HCT116 (cell line): ENCODE measurements at regions not wholly inside any gene's neighbourhood (a gene's known extent, or its start where the extent isn't known, plus 50 kb on each side); places are given as distances from the start of the nearest gene placed in this dataset.

Source experiments
- ATAC-seq: fragments of 200-7000 bp; cut with Tn5 transposase; 2 replicates; pipeline ENCODE4 v1.9.1; 2020; ENCODE audit warnings: mild to moderate bottlenecking, moderate library complexity
- BruUV-seq: library from RNA; stranded (reverse); fragments of 400-500 nt; replicated peaks from 2 replicates; lab custom pipeline; 2021; lab: Mats Ljungman, UMichigan
- CTCF ChIA-PET: fragments of 300-600 bp; sonication (Branson Sonifier 250); formaldehyde crosslinking; loops from one replicate; lab custom pipeline; 2021; ENCODE audit warnings: antibody characterized with exemption; lab: Charles Lee
- POLR2A ChIA-PET: fragments of 300-600, 350-600 bp; sonication (Branson Sonifier 250); formaldehyde crosslinking; loops from one replicate; lab custom pipeline; 2021; ENCODE audit warnings: antibody characterized with exemption; lab: Charles Lee
- RAD21 ChIA-PET, 2 experiments: fragments of 300-600 bp; sonication (Branson Sonifier 250); formaldehyde crosslinking; loops; one replicate each; lab custom pipeline; 2023; ENCODE audit warnings: low total read pairs in 2 of 2; ENCODE audit not compliant: uncharacterized antibody in 2 of 2, unreplicated experiment in 2 of 2, low non-redundant PET in 1 of 2; lab: Charles Lee
- DNase-seq: peaks from one replicate; pipeline ENCODE4 v3.0.0-alpha.2; 2010; ENCODE audit warnings: low read depth, low spot score
- H2AFZ ChIP-seq: fragments of 200-600 bp; shearing (Covaris generic), sonication (generic); 2 replicates; pipeline ENCODE4 v1.6.1; 2017; ENCODE audit warnings: low read depth, mixed run types, mixed read lengths, antibody characterized with exemption, low read length; ENCODE audit not compliant: poor library complexity, severe bottlenecking
- H3K27ac ChIP-seq: 2 replicates; pipeline ENCODE4 v1.5.1; 2012; ENCODE audit warnings: low read depth, low read length
- H3K27me3 ChIP-seq: fragments of 200-600 bp; sonication (generic); 2 replicates; pipeline ENCODE4 v1.6.1; 2016; ENCODE audit warnings: mixed run types, low read length, mixed read lengths; ENCODE audit not compliant: insufficient read depth
- H3K36me3 ChIP-seq, 2 experiments: fragments of 200-500 bp in 1 of 2; fragments of 200-600 bp in 1 of 2; sonication (Bioruptor generic) in 1 of 2; sonication (generic) in 1 of 2; 2 replicates each; pipeline versions ENCODE4 v1.5.1 to v1.6.1; 2014 to 2016; ENCODE audit warnings: low read length in 2 of 2, inconsistent platforms in 1 of 2, mixed read lengths in 1 of 2, mixed run types in 1 of 2; ENCODE audit not compliant: insufficient read depth in 2 of 2, control insufficient read depth in 1 of 2
- H3K4me1 ChIP-seq, 2 experiments: fragments of 200-600 bp in 1 of 2; sonication (generic) in 1 of 2; 2 replicates each; pipeline versions ENCODE4 v1.5.1 to v1.6.1; 2012 to 2017; ENCODE audit warnings: low read length in 2 of 2, inconsistent platforms in 1 of 2, mild to moderate bottlenecking in 1 of 2, mixed read lengths in 1 of 2, mixed run types in 1 of 2, moderate library complexity in 1 of 2; ENCODE audit not compliant: insufficient read depth in 2 of 2, control insufficient read depth in 1 of 2
- H3K4me2 ChIP-seq: fragments of 200-600 bp; sonication (generic); 2 replicates; pipeline ENCODE4 v1.6.1; 2017; ENCODE audit warnings: mixed run types, low read length, mixed read lengths
- H3K4me3 ChIP-seq, 2 experiments: fragments of 200-600 bp in 1 of 2; sonication (generic) in 1 of 2; replicated peaks in 1 of 2; 2 replicates each; pipeline ENCODE4 v1.5.1; 2011 to 2016; ENCODE audit warnings: low read length in 2 of 2, control low read depth in 1 of 2, low read depth in 1 of 2, mild to moderate bottlenecking in 1 of 2, mixed read lengths in 1 of 2, mixed run types in 1 of 2
- H3K79me2 ChIP-seq: fragments of 200-600 bp; sonication (generic); 2 replicates; pipeline ENCODE4 v1.6.1; 2017; ENCODE audit warnings: mild to moderate bottlenecking, mixed run types, low read length, moderate library complexity, mixed read lengths; ENCODE audit not compliant: insufficient read depth
- H3K9ac ChIP-seq: fragments of 200-600 bp; sonication (generic); 2 replicates; pipeline ENCODE4 v1.6.1; 2016; ENCODE audit warnings: low read length, mixed read lengths
- H3K9me2 ChIP-seq: fragments of 200-600 bp; sonication (generic), shearing (Covaris generic); 2 replicates; pipeline ENCODE4 v1.6.1; 2017; ENCODE audit warnings: mixed run types, mild to moderate bottlenecking, moderate library complexity; ENCODE audit not compliant: insufficient read depth
- H3K9me3 ChIP-seq, 2 experiments: fragments of 200-500 bp in 1 of 2; fragments of 200-600 bp in 1 of 2; sonication (Bioruptor generic) in 1 of 2; sonication (generic) in 1 of 2; 2 replicates each; pipeline ENCODE4 v1.6.1; 2014 to 2017; ENCODE audit warnings: low read length in 2 of 2, mixed read lengths in 2 of 2, inconsistent platforms in 1 of 2, low read depth in 1 of 2, mild to moderate bottlenecking in 1 of 2, mixed run types in 1 of 2, moderate library complexity in 1 of 2; ENCODE audit not compliant: control insufficient read depth in 1 of 2, insufficient read depth in 1 of 2
- H4K20me1 ChIP-seq: fragments of 200-600 bp; sonication (generic), shearing (Covaris generic); 2 replicates; pipeline ENCODE4 v1.6.1; 2017; ENCODE audit warnings: mixed run types, mild to moderate bottlenecking, moderate library complexity; ENCODE audit not compliant: insufficient read depth
- ATF3 ChIP-seq: IDR thresholded peaks from 2 replicates; pipeline ENCODE4 v1.6.1; 2012
- CEBPB ChIP-seq: IDR thresholded peaks from 2 replicates; pipeline ENCODE4 v1.6.1; 2012; ENCODE audit warnings: low read depth
- CTCF ChIP-seq, 3 experiments: fragments of 200-600 bp in 1 of 3; sonication (generic) in 1 of 3; IDR thresholded peaks in 2 of 3; conservative IDR thresholded peaks in 1 of 3; 2 replicates each; pipeline ENCODE4 v1.5.1; 2012 to 2017; ENCODE audit warnings: low read depth in 2 of 3, low read length in 2 of 3, antibody characterized with exemption in 1 of 3, borderline replicate concordance in 1 of 3, control low read depth in 1 of 3, mild to moderate bottlenecking in 1 of 3, mixed read lengths in 1 of 3, mixed run types in 1 of 3, moderate library complexity in 1 of 3; ENCODE audit not compliant: insufficient read depth in 1 of 3
- EGR1 ChIP-seq: IDR thresholded peaks from 2 replicates; pipeline ENCODE4 v1.6.1; 2012; ENCODE audit warnings: low read depth
- ELF1 ChIP-seq: IDR thresholded peaks from 2 replicates; pipeline ENCODE4 v1.6.1; 2012; ENCODE audit warnings: low read depth, borderline replicate concordance
- EZH2 ChIP-seq: fragments of 200-600 bp; sonication (generic); IDR thresholded peaks from 2 replicates; pipeline ENCODE4 v1.6.1; 2017; ENCODE audit warnings: antibody characterized with exemption, mixed run types
- EZH2phosphoT487 ChIP-seq: fragments of 200-600 bp; IDR thresholded peaks from 2 replicates; pipeline ENCODE4 v1.6.1; 2018; ENCODE audit warnings: antibody characterized with exemption, borderline replicate concordance
- FOSL1 ChIP-seq: IDR thresholded peaks from 2 replicates; pipeline ENCODE4 v1.6.1; 2012; ENCODE audit warnings: low read depth
- POLR2A ChIP-seq: IDR thresholded peaks from 2 replicates; pipeline ENCODE4 v1.7.0; 2011; ENCODE audit warnings: borderline replicate concordance; ENCODE audit not compliant: insufficient read depth, insufficient read length; ENCODE audit errors: extremely low read depth
- RAD21 ChIP-seq: IDR thresholded peaks from 2 replicates; pipeline ENCODE4 v1.6.1; 2012; ENCODE audit warnings: low read depth, mild to moderate bottlenecking
- REST ChIP-seq: IDR thresholded peaks from 2 replicates; pipeline ENCODE4 v1.6.1; 2012; ENCODE audit warnings: low read depth
- SRF ChIP-seq: IDR thresholded peaks from 2 replicates; pipeline ENCODE4 v1.6.1; 2012; ENCODE audit warnings: low read depth
- ZBTB33 ChIP-seq: IDR thresholded peaks from 2 replicates; pipeline ENCODE4 v1.6.1; 2011; ENCODE audit warnings: mild to moderate bottlenecking, low read length, moderate library complexity; ENCODE audit not compliant: insufficient replicate concordance; ENCODE audit errors: extremely low read depth
- ZNF274 ChIP-seq: fragments of 200-500 bp; sonication (Bioruptor generic); IDR thresholded peaks from 2 replicates; pipeline ENCODE4 v1.6.1; 2014; ENCODE audit warnings: mild to moderate bottlenecking, low read depth, low read length, inconsistent platforms
- intact Hi-C: fragments of 100-400 bp; cut with micrococcal nuclease; formaldehyde crosslinking; loops from 2 replicates; pipeline ENCODE4 v1.10.0; 2022

- Histone ChIP-seq H3K9ac (no peak overlapping the region), H3K27me3 (no peaks in the 10 kb centered on the region), H3K27ac (no peak overlapping the region), H3K4me2 (no peak overlapping the region), H3K79me2 (no peaks in the 10 kb centered on the region), H3K9me3 (peaks cover 8 to 18% of the 10 kb centered on the region in 2 experiments; a peak in 3 of 4 replicates), H3K4me3 (no peak overlapping the region), H2AFZ (no peak overlapping the region), H3K9me2 (no peaks in the 10 kb centered on the region), H3K4me1 (no peaks in the 10 kb centered on the region), H3K36me3 (no peaks in the 10 kb centered on the region), H4K20me1 (no peaks in the 10 kb centered on the region)
- intact Hi-C loops, result no loop called here
- ChIA-PET CTCF (no interaction called here), RAD21 (no interaction called here), POLR2A (no interaction called here)
- no TSS peak for BruUV-seq
- TF ChIP-seq ATF3, result no peak
- no peak for TF ChIP-seq CTCF (IDR thresholded peaks at IDR 0.05 in 2 of 3, conservative IDR thresholded peaks at IDR 0.05 in 1 of 3; ENCODE audit: borderline replicate concordance in 1 of 3, insufficient read depth in 1 of 3, low read depth in 2 of 3, low read length in 2 of 3)
- TF ChIP-seq CEBPB, result no peak
- TF ChIP-seq REST, result no peak
- TF ChIP-seq POLR2A, result no peak
- no peak for TF ChIP-seq ZNF274
- no peak for TF ChIP-seq ELF1
- TF ChIP-seq FOSL1, result no peak
- TF ChIP-seq ZBTB33, result no peak
- no peak for TF ChIP-seq EZH2phosphoT487
- no peak for TF ChIP-seq EZH2
- no peak for TF ChIP-seq EGR1
- no peak for TF ChIP-seq SRF
- no peak for TF ChIP-seq RAD21
- DNase-seq, result no peak
- no peak for ATAC-seq
Observed at GRCh38 chr15:47932951-47933641, 187.7 kb upstream of the SLC24A5 start.
